ENCODE measurements at regions not wholly inside any gene's neighbourhood (a gene's known extent, or its start where the extent isn't known, plus 50 kb on each side); places are given as distances from the start of the nearest gene placed in this dataset.

DNA sequence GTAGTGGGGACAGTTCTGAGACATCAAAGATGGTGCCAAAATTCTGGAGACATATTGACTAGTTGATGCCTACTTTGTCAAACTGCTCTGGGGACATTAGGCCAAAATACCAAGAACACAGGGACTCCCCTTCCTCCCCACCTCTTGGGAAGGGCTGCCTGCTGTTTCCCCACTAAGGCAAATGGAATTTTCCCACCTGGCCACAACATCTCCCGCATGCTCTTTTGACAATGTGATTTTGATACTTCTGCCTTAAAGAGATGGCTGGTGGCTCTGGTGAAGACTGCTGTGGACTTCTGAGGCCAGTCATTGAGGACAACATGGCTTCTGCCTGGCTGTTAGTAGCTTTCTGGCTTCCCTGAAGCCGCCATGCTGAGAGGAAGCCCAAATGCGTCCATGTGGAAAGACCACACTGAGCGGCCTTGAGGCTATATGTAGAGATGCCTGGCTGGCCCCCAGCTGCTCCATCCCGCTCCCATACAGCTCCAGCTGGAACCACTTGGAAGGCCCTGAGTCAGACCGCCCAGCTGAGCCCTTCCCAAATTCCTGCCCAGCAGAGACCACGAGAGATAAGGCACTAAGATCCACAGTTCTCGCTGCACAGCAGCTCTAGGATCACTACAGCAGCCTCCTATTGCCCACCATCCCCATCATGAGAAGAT is 226.7 kb downstream of the SYK start:
- ATAC-seq: no peak

GRCh38 chr9:91029650-91030361 is 228.2 kb downstream of the SYK start:
- no peak for ATAC-seq
- TF ChIP-seq RARB (CRISPR knock-in tag; IDR thresholded peaks at IDR 0.05) (no peak), ZFP30 (CRISPR knock-in tag; IDR thresholded peaks at IDR 0.05) (no peak), TOX (CRISPR knock-in tag; IDR thresholded peaks at IDR 0.05; ENCODE audit: borderline replicate concordance) (no peak), ZNF8 (CRISPR knock-in tag; IDR thresholded peaks at IDR 0.05) (no peak), CSDC2 (CRISPR knock-in tag; IDR thresholded peaks at IDR 0.05) (no peak), ESRRG (CRISPR knock-in tag; IDR thresholded peaks at IDR 0.05) (no peak), ZFP3 (CRISPR knock-in tag; IDR thresholded peaks at IDR 0.05) (no peak), ZC3H10 (CRISPR knock-in tag; IDR thresholded peaks at IDR 0.05) (no peak), ARNTL (CRISPR knock-in tag; IDR thresholded peaks at IDR 0.05; ENCODE audit: borderline replicate concordance, low read depth) (no peak), ISL1 (CRISPR knock-in tag; IDR thresholded peaks at IDR 0.05) (no peak), PATZ1 (CRISPR knock-in tag; IDR thresholded peaks at IDR 0.05; ENCODE audit: borderline replicate concordance) (no peak), ZNF70 (CRISPR knock-in tag; IDR thresholded peaks at IDR 0.05) (no peak), SNAI2 (CRISPR knock-in tag; IDR thresholded peaks at IDR 0.05) (no peak)

More for the DNA sequence above, 226.7 kb downstream of the SYK start:
- TF ChIP-seq TOX (CRISPR knock-in tag; IDR thresholded peaks at IDR 0.05; ENCODE audit: borderline replicate concordance): no peak
- no peak for TF ChIP-seq ZNF8 (CRISPR knock-in tag; IDR thresholded peaks at IDR 0.05)
- no peak for TF ChIP-seq ZFP3 (CRISPR knock-in tag; IDR thresholded peaks at IDR 0.05)
- no peak for TF ChIP-seq ISL1 (CRISPR knock-in tag; IDR thresholded peaks at IDR 0.05)
- TF ChIP-seq SNAI2 (CRISPR knock-in tag; IDR thresholded peaks at IDR 0.05): no peak
- no peak for TF ChIP-seq RARB (CRISPR knock-in tag; IDR thresholded peaks at IDR 0.05)
- no peak for TF ChIP-seq CSDC2 (CRISPR knock-in tag; IDR thresholded peaks at IDR 0.05)
- TF ChIP-seq ESRRG (CRISPR knock-in tag; IDR thresholded peaks at IDR 0.05): no peak
- no peak for TF ChIP-seq ZC3H10 (CRISPR knock-in tag; IDR thresholded peaks at IDR 0.05)
- TF ChIP-seq ZFP30 (CRISPR knock-in tag; IDR thresholded peaks at IDR 0.05): no peak
- no peak for TF ChIP-seq PATZ1 (CRISPR knock-in tag; IDR thresholded peaks at IDR 0.05; ENCODE audit: borderline replicate concordance)
- no peak for TF ChIP-seq PPARA (CRISPR knock-in tag; IDR thresholded peaks at IDR 0.05; ENCODE audit: borderline replicate concordance)
- no peak for TF ChIP-seq TCF4 (CRISPR knock-in tag; IDR thresholded peaks at IDR 0.05; ENCODE audit: borderline replicate concordance)
- TF ChIP-seq BACH2 (CRISPR knock-in tag; IDR thresholded peaks at IDR 0.05; ENCODE audit: borderline replicate concordance): no peak
- no peak for TF ChIP-seq ZNF565 (CRISPR knock-in tag; conservative IDR thresholded peaks at IDR 0.05; ENCODE audit: low read depth)
- TF ChIP-seq, protein P1, sequence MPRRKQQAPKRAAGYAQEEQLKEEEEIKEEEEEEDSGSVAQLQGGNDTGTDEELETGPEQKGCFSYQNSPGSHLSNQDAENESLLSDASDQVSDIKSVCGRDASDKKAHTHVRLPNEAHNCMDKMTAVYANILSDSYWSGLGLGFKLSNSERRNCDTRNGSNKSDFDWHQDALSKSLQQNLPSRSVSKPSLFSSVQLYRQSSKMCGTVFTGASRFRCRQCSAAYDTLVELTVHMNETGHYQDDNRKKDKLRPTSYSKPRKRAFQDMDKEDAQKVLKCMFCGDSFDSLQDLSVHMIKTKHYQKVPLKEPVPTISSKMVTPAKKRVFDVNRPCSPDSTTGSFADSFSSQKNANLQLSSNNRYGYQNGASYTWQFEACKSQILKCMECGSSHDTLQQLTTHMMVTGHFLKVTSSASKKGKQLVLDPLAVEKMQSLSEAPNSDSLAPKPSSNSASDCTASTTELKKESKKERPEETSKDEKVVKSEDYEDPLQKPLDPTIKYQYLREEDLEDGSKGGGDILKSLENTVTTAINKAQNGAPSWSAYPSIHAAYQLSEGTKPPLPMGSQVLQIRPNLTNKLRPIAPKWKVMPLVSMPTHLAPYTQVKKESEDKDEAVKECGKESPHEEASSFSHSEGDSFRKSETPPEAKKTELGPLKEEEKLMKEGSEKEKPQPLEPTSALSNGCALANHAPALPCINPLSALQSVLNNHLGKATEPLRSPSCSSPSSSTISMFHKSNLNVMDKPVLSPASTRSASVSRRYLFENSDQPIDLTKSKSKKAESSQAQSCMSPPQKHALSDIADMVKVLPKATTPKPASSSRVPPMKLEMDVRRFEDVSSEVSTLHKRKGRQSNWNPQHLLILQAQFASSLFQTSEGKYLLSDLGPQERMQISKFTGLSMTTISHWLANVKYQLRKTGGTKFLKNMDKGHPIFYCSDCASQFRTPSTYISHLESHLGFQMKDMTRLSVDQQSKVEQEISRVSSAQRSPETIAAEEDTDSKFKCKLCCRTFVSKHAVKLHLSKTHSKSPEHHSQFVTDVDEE (CRISPR knock-in tag; IDR thresholded peaks at IDR 0.05): no peak
- TF ChIP-seq CSRNP3 (CRISPR knock-in tag; IDR thresholded peaks at IDR 0.05): no peak
- TF ChIP-seq, protein P2, sequence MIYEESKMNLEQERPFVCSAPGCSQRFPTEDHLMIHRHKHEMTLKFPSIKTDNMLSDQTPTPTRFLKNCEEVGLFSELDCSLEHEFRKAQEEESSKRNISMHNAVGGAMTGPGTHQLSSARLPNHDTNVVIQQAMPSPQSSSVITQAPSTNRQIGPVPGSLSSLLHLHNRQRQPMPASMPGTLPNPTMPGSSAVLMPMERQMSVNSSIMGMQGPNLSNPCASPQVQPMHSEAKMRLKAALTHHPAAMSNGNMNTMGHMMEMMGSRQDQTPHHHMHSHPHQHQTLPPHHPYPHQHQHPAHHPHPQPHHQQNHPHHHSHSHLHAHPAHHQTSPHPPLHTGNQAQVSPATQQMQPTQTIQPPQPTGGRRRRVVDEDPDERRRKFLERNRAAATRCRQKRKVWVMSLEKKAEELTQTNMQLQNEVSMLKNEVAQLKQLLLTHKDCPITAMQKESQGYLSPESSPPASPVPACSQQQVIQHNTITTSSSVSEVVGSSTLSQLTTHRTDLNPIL (CRISPR knock-in tag; IDR thresholded peaks at IDR 0.05; ENCODE audit: low read depth): no peak
- TF ChIP-seq, protein P3, sequence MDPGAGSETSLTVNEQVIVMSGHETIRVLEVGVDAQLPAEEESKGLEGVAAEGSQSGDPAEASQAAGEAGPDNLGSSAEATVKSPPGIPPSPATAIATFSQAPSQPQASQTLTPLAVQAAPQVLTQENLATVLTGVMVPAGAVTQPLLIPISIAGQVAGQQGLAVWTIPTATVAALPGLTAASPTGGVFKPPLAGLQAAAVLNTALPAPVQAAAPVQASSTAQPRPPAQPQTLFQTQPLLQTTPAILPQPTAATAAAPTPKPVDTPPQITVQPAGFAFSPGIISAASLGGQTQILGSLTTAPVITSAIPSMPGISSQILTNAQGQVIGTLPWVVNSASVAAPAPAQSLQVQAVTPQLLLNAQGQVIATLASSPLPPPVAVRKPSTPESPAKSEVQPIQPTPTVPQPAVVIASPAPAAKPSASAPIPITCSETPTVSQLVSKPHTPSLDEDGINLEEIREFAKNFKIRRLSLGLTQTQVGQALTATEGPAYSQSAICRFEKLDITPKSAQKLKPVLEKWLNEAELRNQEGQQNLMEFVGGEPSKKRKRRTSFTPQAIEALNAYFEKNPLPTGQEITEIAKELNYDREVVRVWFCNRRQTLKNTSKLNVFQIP (CRISPR knock-in tag; IDR thresholded peaks at IDR 0.05; ENCODE audit: borderline replicate concordance, low read depth): no peak
- TF ChIP-seq OSR1 (CRISPR knock-in tag; IDR thresholded peaks at IDR 0.05): no peak
